ENCODE measurements at regions not wholly inside any gene's neighbourhood (a gene's known extent, or its start where the extent isn't known, plus 50 kb on each side); places are given as distances from the start of the nearest gene placed in this dataset.

GRCh38 chr12:34297126-34297789 lies 275.0 kb downstream of the ALG10 start:
- DNase-seq: no peak
- 60% methylated on average over 10 to 18 of the region's 18 CpGs for WGBS, 2 donors (ENCODE audit: low coverage in 1 of 2)
- no peak for TF ChIP-seq POLR2AphosphoS5 (IDR thresholded peaks at IDR 0.05)
- no peak for TF ChIP-seq POLR2A (IDR thresholded peaks at IDR 0.05)
- no peak for TF ChIP-seq EP300 (IDR thresholded peaks at IDR 0.05; ENCODE audit: low read depth)
- TF ChIP-seq CTCF (IDR thresholded peaks at IDR 0.05): no peak
- no peak overlapping the region for H3K4me3 ChIP-seq
- H3K4me1 ChIP-seq: no peaks in the 10 kb centered on the region
- intact Hi-C loops (cut with DNase I; ENCODE audit: low total_unique reads): no loop called here
- H3K27ac ChIP-seq: no peak overlapping the region
- H3K27me3 ChIP-seq: no peaks in the 10 kb centered on the region
- H3K9me3 ChIP-seq: peaks cover 0 to 6% of the 10 kb centered on the region in 2 donors
- in situ Hi-C loops (cut with MboI; ENCODE audit: low pct_ligation_motif_present in 1 of 4, low pct_unique_long_range_greater_than_20kb in 1 of 4, low sequenced_read_pairs in 3 of 4): loop anchor here in 1 of 4 donors (25.0 kb wide), 1 partner anchor 90 kb away; no protein-coding TSS in a partner anchor
- no peaks in the 10 kb centered on the region for H3K36me3 ChIP-seq

- no peak for TF ChIP-seq POLR2AphosphoS5 (IDR thresholded peaks at IDR 0.05)
- TF ChIP-seq EP300 (IDR thresholded peaks at IDR 0.05; ENCODE audit: low read depth): no peak
- TF ChIP-seq CTCF (IDR thresholded peaks at IDR 0.05): no peak
- H3K4me1 ChIP-seq: no peaks in the 10 kb centered on the region
- no peak for DNase-seq
- 50 to 77% methylated on average over 7 to 9 of the region's 9 CpGs for WGBS, 2 donors (ENCODE audit: low coverage in 1 of 2)
- in situ Hi-C loops (cut with MboI; ENCODE audit: low pct_ligation_motif_present in 1 of 4, low pct_unique_long_range_greater_than_20kb in 1 of 4, low sequenced_read_pairs in 3 of 4): loop anchor here in 1 of 4 donors (25.0 kb wide), 1 partner anchor 90 kb away; no protein-coding TSS in a partner anchor
- no peak overlapping the region for H3K27ac ChIP-seq
- H3K27me3 ChIP-seq: no peaks in the 10 kb centered on the region
- no peaks in the 10 kb centered on the region for H3K36me3 ChIP-seq
- peaks cover 4 to 6% of the 10 kb centered on the region in 2 donors for H3K9me3 ChIP-seq
- no peak overlapping the region for H3K4me3 ChIP-seq
- intact Hi-C loops (cut with DNase I; ENCODE audit: low total_unique reads): no loop called here
Measured at GRCh38 chr12:34297790-34298164, 275.5 kb downstream of the ALG10 start.

DNA sequence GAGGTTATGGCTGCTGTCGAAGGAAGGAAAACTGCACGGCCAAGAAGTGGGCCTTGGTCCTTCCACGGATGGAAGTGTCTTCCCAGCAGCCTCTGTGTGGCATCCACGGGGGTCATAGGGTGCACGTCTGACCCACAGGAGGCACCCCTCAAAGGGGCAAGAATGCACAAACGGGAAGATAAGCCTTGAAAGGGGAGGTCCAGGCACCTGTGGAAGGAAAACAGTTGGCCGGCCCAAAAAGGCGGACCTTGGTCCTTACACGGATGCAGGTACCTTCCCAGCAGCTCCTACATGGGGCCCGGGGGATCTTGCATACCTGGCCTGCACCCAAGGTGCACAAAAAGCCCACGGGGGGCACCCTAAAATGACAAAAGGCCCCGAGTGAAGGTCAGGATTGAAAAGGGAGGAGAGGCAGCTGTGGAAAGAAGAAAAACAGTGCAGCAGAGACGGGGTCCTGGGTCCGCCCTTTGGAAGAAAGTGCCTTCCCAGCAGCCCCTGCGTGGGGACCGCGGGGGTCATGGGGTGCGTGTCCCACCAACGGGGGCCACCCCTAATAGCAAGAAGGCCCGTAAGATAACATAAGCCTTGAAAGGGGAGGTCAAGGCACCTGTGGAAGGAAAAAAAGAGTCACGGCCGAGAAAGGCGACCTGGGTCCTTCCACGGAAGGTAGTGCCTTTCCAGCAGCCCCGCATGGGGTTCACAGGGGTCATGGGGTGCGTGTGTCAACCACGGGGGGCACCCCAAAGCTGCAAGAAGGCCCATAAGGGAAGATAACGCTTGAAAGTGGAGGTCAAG lies 276.1 kb downstream of the ALG10 start:
- in situ Hi-C loops (cut with MboI; ENCODE audit: low pct_ligation_motif_present in 1 of 4, low pct_unique_long_range_greater_than_20kb in 1 of 4, low sequenced_read_pairs in 3 of 4): loop anchor here in 1 of 4 donors (25.0 kb wide), 1 partner anchor 89 kb away; no protein-coding TSS in a partner anchor
- no peak for DNase-seq
- no peak overlapping the region for H3K4me3 ChIP-seq
- intact Hi-C loops (cut with DNase I; ENCODE audit: low total_unique reads): no loop called here
- TF ChIP-seq POLR2A (IDR thresholded peaks at IDR 0.05) (no peak), POLR2AphosphoS5 (IDR thresholded peaks at IDR 0.05) (no peak), CTCF (IDR thresholded peaks at IDR 0.05) (no peak), EP300 (IDR thresholded peaks at IDR 0.05; ENCODE audit: low read depth) (no peak)
- H3K4me1 ChIP-seq: no peaks in the 10 kb centered on the region
- peaks cover 4 to 6% of the 10 kb centered on the region in 2 donors for H3K9me3 ChIP-seq
- no peak overlapping the region for H3K27ac ChIP-seq
- 81 to 82% methylated on average over 16 to 28 of the region's 28 CpGs for whole genome bisulfite sequencing, 2 donors (ENCODE audit: low coverage in 1 of 2)
- H3K27me3 ChIP-seq: no peaks in the 10 kb centered on the region
- no peaks in the 10 kb centered on the region for H3K36me3 ChIP-seq

DNA sequence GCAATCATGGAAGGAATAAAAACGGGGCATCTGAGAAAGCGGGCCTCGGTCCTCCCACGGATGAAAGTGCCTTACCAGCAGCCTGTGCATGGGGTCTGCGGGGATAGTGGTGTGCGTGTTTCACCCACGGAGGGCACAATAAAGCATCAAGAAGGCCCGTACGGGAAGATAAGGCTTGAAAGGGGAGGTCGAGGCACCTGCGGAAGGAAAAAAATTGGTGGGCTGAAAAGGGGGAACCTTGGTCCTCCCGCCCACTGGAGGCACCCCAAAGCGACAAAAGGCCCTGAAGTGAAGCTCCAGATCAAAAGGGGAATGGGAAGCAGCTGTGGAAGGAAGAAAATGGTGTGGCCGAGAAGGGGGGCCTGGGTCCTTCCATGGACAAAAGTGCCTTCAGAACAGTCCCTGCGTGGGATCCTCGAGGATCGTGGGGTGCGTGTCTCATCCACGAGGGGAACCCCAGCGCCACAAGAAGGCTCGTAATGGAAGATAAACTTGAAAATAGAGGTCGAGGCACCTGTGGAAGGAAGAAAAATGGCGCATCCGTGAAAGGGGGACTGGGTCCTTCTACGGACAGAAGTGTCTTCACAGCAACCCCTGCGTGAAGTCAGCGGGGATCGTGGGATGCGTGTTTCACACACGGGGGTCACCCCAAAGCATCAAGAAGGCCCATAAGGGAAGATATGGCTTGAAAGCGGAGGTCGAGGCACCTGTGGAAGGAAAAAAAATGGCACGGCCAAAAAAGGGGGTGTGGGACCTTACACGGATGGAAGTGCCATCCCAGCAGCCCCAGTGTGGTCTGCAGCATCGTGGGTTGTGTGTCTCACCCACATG lies 276.9 kb downstream of the ALG10 start:
- TF ChIP-seq POLR2A (IDR thresholded peaks at IDR 0.05) (no peak), CTCF (IDR thresholded peaks at IDR 0.05) (no peak), EP300 (IDR thresholded peaks at IDR 0.05; ENCODE audit: low read depth) (no peak), POLR2AphosphoS5 (IDR thresholded peaks at IDR 0.05) (no peak)
- WGBS, 2 donors (ENCODE audit: low coverage in 1 of 2): 72 to 83% methylated on average over 13 to 35 of the region's 35 CpGs
- intact Hi-C loops (cut with DNase I; ENCODE audit: low total_unique reads): no loop called here
- no peak for DNase-seq
- Histone ChIP-seq H3K36me3 (no peaks in the 10 kb centered on the region), H3K27ac (no peak overlapping the region), H3K9me3 (peaks cover 4 to 6% of the 10 kb centered on the region in 2 donors), H3K4me3 (no peak overlapping the region), H3K4me1 (no peaks in the 10 kb centered on the region), H3K27me3 (no peaks in the 10 kb centered on the region)
- in situ Hi-C loops (cut with MboI; ENCODE audit: low pct_ligation_motif_present in 1 of 4, low pct_unique_long_range_greater_than_20kb in 1 of 4, low sequenced_read_pairs in 3 of 4): loop anchor here in 1 of 4 donors (25.0 kb wide), 1 partner anchor 88 kb away; no protein-coding TSS in a partner anchor
